ENCODE measurements at regions not wholly inside any gene's neighbourhood (a gene's known extent, or its start where the extent isn't known, plus 50 kb on each side); places are given as distances from the start of the nearest gene placed in this dataset.

- TF ChIP-seq CTCF (IDR thresholded peaks at IDR 0.05; ENCODE audit: poor library complexity, severe bottlenecking) (no peak), REST (IDR thresholded peaks at IDR 0.05; ENCODE audit: borderline replicate concordance) (no peak), POLR2AphosphoS5 (IDR thresholded peaks at IDR 0.05) (no peak), EZH2 (IDR thresholded peaks at IDR 0.05; ENCODE audit: borderline replicate concordance, insufficient read depth, low read length, poor library complexity, severe bottlenecking) (no peak), EP300 (conservative IDR thresholded peaks at IDR 0.05; ENCODE audit: poor library complexity, severe bottlenecking) (no peak), TAF1 (IDR thresholded peaks at IDR 0.05; ENCODE audit: low read depth) (no peak), RAD21 (conservative IDR thresholded peaks at IDR 0.05) (no peak)
These were observed 89.3 kb upstream of the SRD5A3 start for GRCh38 chr4:55256787-55257186.

Measured in neural cell (in vitro differentiated cells).